Effector CD4-positive, alpha-beta T cell (primary cell): ENCODE measurements at regions not wholly inside any gene's neighbourhood (a gene's known extent, or its start where the extent isn't known, plus 50 kb on each side); places are given as distances from the start of the nearest gene placed in this dataset.

Source experiments
- DNase-seq: peaks from one replicate; pipeline ENCODE4 v3.0.0-alpha.2; 2020

- no peak for DNase-seq
Measured at GRCh38 chr2:12661489-12661888, 55.2 kb upstream of the TRIB2 start.

DNA sequence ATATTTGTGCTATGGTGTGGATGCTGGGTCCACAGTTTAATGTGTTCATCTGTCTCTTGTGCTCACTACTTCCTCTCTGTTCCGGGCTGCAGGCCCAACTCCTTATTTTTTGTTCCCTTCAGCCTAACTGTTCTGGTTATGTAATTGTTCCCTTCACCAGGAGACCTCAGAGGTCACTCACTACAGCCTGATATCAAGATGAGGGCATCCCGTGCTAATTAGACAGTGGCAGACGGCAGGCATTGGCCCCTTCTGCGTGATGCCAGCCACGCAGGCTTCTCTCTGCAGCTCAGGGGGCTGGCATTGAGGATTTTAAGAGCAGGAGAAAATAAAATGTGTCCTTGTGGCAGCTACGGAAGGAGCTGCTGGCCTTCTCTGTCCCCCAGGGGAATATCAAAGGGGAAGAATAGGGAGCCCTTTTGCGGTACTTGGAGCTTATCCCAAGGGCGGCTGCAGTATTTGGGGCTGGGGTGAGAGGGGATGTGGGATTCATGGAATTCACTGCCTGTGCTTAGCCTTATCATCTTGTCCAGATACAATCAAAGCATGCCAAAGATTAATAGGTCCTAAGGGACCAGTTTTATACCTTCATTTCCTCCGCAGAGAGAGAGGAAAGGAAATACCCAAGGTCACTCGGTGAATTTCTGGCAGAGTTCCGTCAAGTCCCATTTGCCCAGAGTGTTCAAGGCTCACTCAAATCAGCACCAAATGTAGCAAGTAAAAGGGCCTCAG, 53.3 kb upstream of the TRIB2 start:
- no peak for DNase-seq

GRCh38 chr2:12665334-12665733, 51.4 kb upstream of the TRIB2 start:
- DNase-seq: no peak

- DNase-seq: no peak
Measured at GRCh38 chr2:12666445-12666844, 50.3 kb upstream of the TRIB2 start.
